Peyer's patch (tissue), 4 donors: ENCODE measurements at regions not wholly inside any gene's neighbourhood (a gene's known extent, or its start where the extent isn't known, plus 50 kb on each side); places are given as distances from the start of the nearest gene placed in this dataset.

Experiments
- DNase-seq, 3 donors: peaks; one replicate each; pipeline ENCODE4 v3.0.0-alpha.2; 2017 to 2019
- H3K27ac ChIP-seq, 4 donors: fragments of 200-600 bp; sonication (generic); one replicate each; pipeline ENCODE4 v1.5.1; 2016 to 2019
- H3K27me3 ChIP-seq, 2 donors: fragments of 200-600 bp; sonication (generic); one replicate each; pipeline ENCODE4 v1.5.1; 2019
- H3K36me3 ChIP-seq, 3 donors: fragments of 200-600 bp; sonication (generic); one replicate each; pipeline ENCODE4 v1.5.1; 2016 to 2019
- H3K4me1 ChIP-seq, 4 donors: fragments of 200-600 bp; sonication (generic); one replicate each; pipeline ENCODE4 v1.5.1; 2016 to 2019
- H3K4me3 ChIP-seq, 4 donors: fragments of 200-600 bp; sonication (generic); 1 replicate in 3 of 4; 2 replicates in 1 of 4; pipeline ENCODE4 v1.5.1; 2016 to 2019; ENCODE audit warnings: mild to moderate bottlenecking in 1 of 4
- H3K9me3 ChIP-seq, 4 donors: fragments of 200-600 bp; sonication (generic); one replicate each; pipeline ENCODE4 v1.5.1; 2016 to 2019; ENCODE audit warnings: mild to moderate bottlenecking in 1 of 4
- CTCF ChIP-seq, 6 experiments: fragments of 450-650 bp in 4 of 6; fragments of 200-600 bp in 2 of 6; sonication (generic) in 1 of 6; IDR thresholded peaks; one replicate each; pipeline ENCODE4 v1.5.1; 2017 to 2019; ENCODE audit warnings: antibody characterized with exemption in 6 of 6, mild to moderate bottlenecking in 3 of 6, moderate library complexity in 1 of 6
- POLR2A ChIP-seq, 2 donors: fragments of 450-650 bp; IDR thresholded peaks; one replicate each; pipeline ENCODE4 v1.5.1; 2017; ENCODE audit warnings: antibody characterized with exemption in 2 of 2, mild to moderate bottlenecking in 2 of 2, moderate library complexity in 2 of 2

GRCh38 chr12:58369576-58369975 is 428.2 kb downstream of the ATP23 start:
- Histone ChIP-seq H3K4me3 (no peak overlapping the region), H3K27me3 (no peaks in the 10 kb centered on the region), H3K27ac (no peak overlapping the region), H3K4me1 (no peaks in the 10 kb centered on the region), H3K36me3 (no peaks in the 10 kb centered on the region), H3K9me3 (no peaks in the 10 kb centered on the region)
- TF ChIP-seq CTCF (IDR thresholded peaks at IDR 0.05): no peak
- no peak for TF ChIP-seq POLR2A (IDR thresholded peaks at IDR 0.05)
- no peak for DNase-seq

- Histone ChIP-seq H3K27me3 (no peaks in the 10 kb centered on the region), H3K27ac (no peak overlapping the region), H3K9me3 (no peaks in the 10 kb centered on the region), H3K4me1 (no peaks in the 10 kb centered on the region), H3K36me3 (no peaks in the 10 kb centered on the region), H3K4me3 (no peak overlapping the region)
- TF ChIP-seq CTCF (IDR thresholded peaks at IDR 0.05) (no peak), POLR2A (IDR thresholded peaks at IDR 0.05) (no peak)
- DNase-seq: no peak
These were observed 430.9 kb downstream of the ATP23 start for GRCh38 chr12:58372298-58372697.

DNA sequence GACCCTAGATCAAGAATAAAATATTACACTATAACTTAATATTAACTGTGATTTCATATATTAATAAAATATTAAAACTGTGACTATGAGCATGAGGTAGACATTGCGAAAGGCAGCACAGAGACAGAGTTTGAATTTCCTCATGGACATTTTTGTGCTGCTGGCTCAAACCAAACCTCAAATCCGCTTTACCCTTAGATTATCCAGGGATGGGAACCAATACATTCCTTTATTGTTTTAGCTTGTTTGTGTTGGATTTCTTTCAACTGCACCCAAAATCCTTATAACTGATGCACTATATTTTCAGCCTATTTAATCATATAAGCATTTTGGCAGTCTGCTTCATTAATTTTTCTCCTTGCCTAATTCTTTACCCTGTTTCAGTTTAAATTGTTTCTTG is 436.7 kb downstream of the ATP23 start:
- DNase-seq: no peak
- TF ChIP-seq POLR2A (IDR thresholded peaks at IDR 0.05) (no peak), CTCF (IDR thresholded peaks at IDR 0.05) (no peak)
- Histone ChIP-seq H3K4me1 (no peaks in the 10 kb centered on the region), H3K27me3 (no peaks in the 10 kb centered on the region), H3K4me3 (no peak overlapping the region), H3K9me3 (no peaks in the 10 kb centered on the region), H3K27ac (no peak overlapping the region), H3K36me3 (no peaks in the 10 kb centered on the region)

DNA sequence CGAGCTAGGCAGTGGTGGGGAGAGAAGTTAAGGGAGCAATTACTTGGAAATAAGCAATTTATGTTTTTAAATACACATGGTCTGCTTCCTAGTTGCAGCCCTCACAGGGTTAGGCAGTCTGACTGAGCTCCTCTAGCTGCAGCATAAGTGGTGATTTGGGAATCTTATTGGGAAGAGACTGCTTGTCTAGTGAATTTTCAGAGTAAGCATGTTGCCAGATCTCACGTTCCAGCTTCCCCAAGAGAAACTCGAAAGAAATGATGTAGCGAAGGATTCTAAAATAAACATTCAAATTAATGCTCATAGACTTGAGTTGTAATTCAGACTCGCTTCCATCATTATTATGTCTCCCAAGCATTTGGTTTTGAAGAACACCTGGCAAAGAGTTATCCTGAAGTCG is 440.2 kb downstream of the ATP23 start:
- H3K36me3 ChIP-seq: no peaks in the 10 kb centered on the region
- no peak overlapping the region for H3K4me3 ChIP-seq
- no peak for DNase-seq
- H3K4me1 ChIP-seq: no peaks in the 10 kb centered on the region
- TF ChIP-seq CTCF (IDR thresholded peaks at IDR 0.05) (no peak), POLR2A (IDR thresholded peaks at IDR 0.05) (no peak)
- no peaks in the 10 kb centered on the region for H3K9me3 ChIP-seq
- H3K27ac ChIP-seq: no peak overlapping the region
- H3K27me3 ChIP-seq: no peaks in the 10 kb centered on the region

GRCh38 chr12:58384196-58384595 is 442.8 kb downstream of the ATP23 start:
- Histone ChIP-seq H3K4me1 (no peaks in the 10 kb centered on the region), H3K9me3 (no peaks in the 10 kb centered on the region), H3K27ac (no peak overlapping the region), H3K4me3 (no peak overlapping the region), H3K36me3 (no peaks in the 10 kb centered on the region), H3K27me3 (no peaks in the 10 kb centered on the region)
- TF ChIP-seq POLR2A (IDR thresholded peaks at IDR 0.05): no peak
- no peak for TF ChIP-seq CTCF (IDR thresholded peaks at IDR 0.05)
- no peak for DNase-seq

DNA sequence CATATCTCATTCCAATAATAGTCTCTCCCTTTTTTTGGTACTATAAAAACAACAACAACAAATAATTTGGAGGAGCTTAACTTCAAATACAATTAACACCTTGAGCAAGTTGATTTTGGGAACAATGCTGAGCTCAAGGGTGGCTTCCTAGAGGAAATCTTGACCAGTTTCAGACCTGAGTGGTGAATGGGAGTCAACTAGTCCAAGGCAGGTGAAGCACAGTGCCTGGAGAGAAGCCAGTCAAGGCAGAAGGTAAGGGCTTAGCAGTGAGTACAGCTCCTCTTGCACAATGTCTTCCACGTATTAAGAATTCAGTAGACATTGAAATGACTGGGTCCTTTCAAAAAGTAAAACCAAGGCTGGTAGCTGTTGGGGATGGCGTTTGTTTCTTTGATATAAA is 444.8 kb downstream of the ATP23 start:
- Histone ChIP-seq H3K4me3 (no peak overlapping the region), H3K9me3 (no peaks in the 10 kb centered on the region), H3K27me3 (no peaks in the 10 kb centered on the region), H3K27ac (no peak overlapping the region), H3K36me3 (no peaks in the 10 kb centered on the region), H3K4me1 (no peaks in the 10 kb centered on the region)
- no peak for DNase-seq
- TF ChIP-seq POLR2A (IDR thresholded peaks at IDR 0.05) (no peak), CTCF (IDR thresholded peaks at IDR 0.05) (no peak)
